Cardiac fibroblast (primary cell): ENCODE measurements at regions not wholly inside any gene's neighbourhood (a gene's known extent, or its start where the extent isn't known, plus 50 kb on each side); places are given as distances from the start of the nearest gene placed in this dataset.
A peak's percentile ranks its signal among the peaks of the same experiment; 100 is the strongest.

Experiments
- DNase-seq, 2 donors: peaks; one replicate each; pipeline versions ENCODE4 v3.0.0 to v3.0.0-alpha.2; 2010; ENCODE audit warnings: low read depth in 2 of 2
- H3K4me3 ChIP-seq, 2 donors: replicated peaks in 1 of 2; 1 replicate in 1 of 2; 2 replicates in 1 of 2; pipeline ENCODE4 v1.5.1; 2011; ENCODE audit warnings: low read depth in 2 of 2, low read length in 2 of 2, mild to moderate bottlenecking in 2 of 2, moderate library complexity in 1 of 2
- TF ChIP-seq, protein P1 (sequence below): IDR thresholded peaks from one replicate; pipeline ENCODE4 v1.5.1; 2011; ENCODE audit warnings: low read depth, mild to moderate bottlenecking, low read length, inconsistent platforms

GRCh38 chr6:140816681-140817080 is 1316.0 kb upstream of the GJE1 start:
- DNase-seq, result no peak
- H3K4me3 ChIP-seq, result no peak overlapping the region
- TF ChIP-seq, protein P1, sequence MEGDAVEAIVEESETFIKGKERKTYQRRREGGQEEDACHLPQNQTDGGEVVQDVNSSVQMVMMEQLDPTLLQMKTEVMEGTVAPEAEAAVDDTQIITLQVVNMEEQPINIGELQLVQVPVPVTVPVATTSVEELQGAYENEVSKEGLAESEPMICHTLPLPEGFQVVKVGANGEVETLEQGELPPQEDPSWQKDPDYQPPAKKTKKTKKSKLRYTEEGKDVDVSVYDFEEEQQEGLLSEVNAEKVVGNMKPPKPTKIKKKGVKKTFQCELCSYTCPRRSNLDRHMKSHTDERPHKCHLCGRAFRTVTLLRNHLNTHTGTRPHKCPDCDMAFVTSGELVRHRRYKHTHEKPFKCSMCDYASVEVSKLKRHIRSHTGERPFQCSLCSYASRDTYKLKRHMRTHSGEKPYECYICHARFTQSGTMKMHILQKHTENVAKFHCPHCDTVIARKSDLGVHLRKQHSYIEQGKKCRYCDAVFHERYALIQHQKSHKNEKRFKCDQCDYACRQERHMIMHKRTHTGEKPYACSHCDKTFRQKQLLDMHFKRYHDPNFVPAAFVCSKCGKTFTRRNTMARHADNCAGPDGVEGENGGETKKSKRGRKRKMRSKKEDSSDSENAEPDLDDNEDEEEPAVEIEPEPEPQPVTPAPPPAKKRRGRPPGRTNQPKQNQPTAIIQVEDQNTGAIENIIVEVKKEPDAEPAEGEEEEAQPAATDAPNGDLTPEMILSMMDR, result no peak

GRCh38 chr6:140812636-140813035 is 1320.1 kb upstream of the GJE1 start:
- TF ChIP-seq, protein P1, result no peak
- H3K4me3 ChIP-seq, result no peak overlapping the region
- peak; percentile 35 to 77 for DNase-seq

DNA sequence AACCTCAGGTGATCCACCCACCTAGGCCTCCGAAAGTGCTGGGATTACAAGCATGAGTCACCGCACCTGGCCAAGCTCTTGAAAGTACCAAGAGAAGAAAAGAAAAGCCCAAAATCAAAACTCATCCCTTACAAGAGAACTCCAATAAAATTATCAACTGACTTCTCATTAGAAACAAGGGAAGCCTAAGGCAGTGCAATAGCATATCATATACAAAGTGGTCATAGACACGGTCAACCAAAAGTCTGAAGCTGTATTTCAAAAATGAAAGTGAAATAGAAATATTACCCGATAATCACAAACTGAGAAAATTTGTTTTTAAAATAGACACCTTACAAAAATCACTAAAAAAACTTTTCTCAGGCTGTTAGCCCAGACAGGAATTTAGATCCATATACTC is 1321.1 kb upstream of the GJE1 start:
- TF ChIP-seq, protein P1, result no peak
- no peak overlapping the region for H3K4me3 ChIP-seq
- DNase-seq, result no peak

- TF ChIP-seq, protein P1, result no peak
- DNase-seq, result peak in 1 of 2 donors; percentile 42
- no peak overlapping the region for H3K4me3 ChIP-seq
Measured at GRCh38 chr6:140809694-140810101, 1323.0 kb upstream of the GJE1 start.

GRCh38 chr6:140806431-140806830 is 1326.3 kb upstream of the GJE1 start:
- TF ChIP-seq, protein P1, result no peak
- DNase-seq, result peak in 1 of 2 donors; percentile 9
- H3K4me3 ChIP-seq, result no peak overlapping the region

DNA sequence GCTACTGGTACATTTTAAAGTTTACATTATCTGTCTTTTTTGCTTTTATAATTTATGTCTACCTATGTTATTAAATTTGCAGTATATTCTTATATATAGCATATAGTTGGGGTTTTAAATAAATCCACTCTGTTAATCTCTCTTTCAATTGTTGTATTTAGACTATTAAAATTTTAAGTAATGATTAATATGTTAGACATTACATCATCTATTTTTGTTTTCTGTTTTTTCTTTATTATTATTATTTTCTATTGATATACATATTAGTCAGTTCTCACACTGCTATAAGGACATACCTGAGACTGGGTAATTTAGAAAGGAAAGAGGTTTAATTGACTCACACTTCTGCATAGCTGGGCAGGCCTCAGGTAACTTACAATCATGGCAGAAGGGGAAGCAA is 1338.2 kb upstream of the GJE1 start:
- TF ChIP-seq, protein P1, result no peak
- no peak overlapping the region for H3K4me3 ChIP-seq
- DNase-seq, result no peak

DNA sequence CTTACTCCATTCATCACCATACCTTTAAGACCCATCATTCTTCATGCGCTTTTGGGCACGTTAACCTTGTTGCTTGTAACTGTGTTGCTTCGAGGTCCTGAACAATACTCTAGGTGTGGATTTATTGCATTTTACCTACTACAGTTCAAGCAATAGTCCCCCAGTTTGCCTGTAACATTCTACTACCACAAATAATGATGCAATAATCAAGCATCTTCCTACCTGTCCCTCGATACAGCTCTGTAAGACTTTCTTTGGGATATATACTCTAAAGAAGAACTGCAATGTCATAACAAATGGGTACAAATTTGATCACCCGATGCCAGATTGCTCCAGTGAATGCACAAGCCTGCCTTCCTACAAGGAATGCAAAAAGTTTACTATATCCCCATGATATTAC is 1342.6 kb upstream of the GJE1 start:
- TF ChIP-seq, protein P1, result no peak
- DNase-seq, result no peak

More for the DNA sequence above, 1342.6 kb upstream of the GJE1 start:
- no peak overlapping the region for H3K4me3 ChIP-seq
